Neural cell (in vitro differentiated cells): ENCODE measurements at regions not wholly inside any gene's neighbourhood (a gene's known extent, or its start where the extent isn't known, plus 50 kb on each side); places are given as distances from the start of the nearest gene placed in this dataset.

ENCODE experiments used
- H2AFZ ChIP-seq: fragments of 200-600, 300-800 bp; sonication (generic), shearing (Covaris generic); 2 replicates; pipeline ENCODE4 v1.6.0; 2014; ENCODE audit warnings: low read depth, mild to moderate bottlenecking, antibody characterized with exemption, low read length, moderate library complexity
- H3F3A ChIP-seq: fragments of 200-600 bp; shearing (Covaris generic); 2 replicates; pipeline ENCODE4 v1.6.1; 2016; ENCODE audit warnings: mild to moderate bottlenecking, moderate library complexity, mixed read lengths, antibody characterized with exemption, low read length; ENCODE audit not compliant: insufficient read depth, poor library complexity, severe bottlenecking
- H3K27ac ChIP-seq: fragments of 200-600, 300-800 bp; sonication (generic), shearing (Covaris generic); 2 replicates; pipeline ENCODE4 v1.5.1; 2014; ENCODE audit warnings: mild to moderate bottlenecking, low read length, moderate library complexity
- H3K27me3 ChIP-seq: fragments of 300-800, 200-600 bp; sonication (generic), shearing (Covaris generic); 2 replicates; pipeline ENCODE4 v1.6.0; 2014; ENCODE audit warnings: mild to moderate bottlenecking, low read depth, low read length, moderate library complexity; ENCODE audit not compliant: insufficient read depth
- H3K36me3 ChIP-seq: fragments of 300-800, 200-600 bp; sonication (generic), shearing (Covaris generic); 2 replicates; pipeline ENCODE4 v1.5.1; 2014; ENCODE audit warnings: mild to moderate bottlenecking, antibody characterized with exemption, low read length, moderate library complexity; ENCODE audit not compliant: insufficient read depth
- H3K4me2 ChIP-seq: fragments of 300-800, 200-600 bp; sonication (generic), shearing (Covaris generic); 2 replicates; pipeline ENCODE4 v1.6.0; 2014; ENCODE audit warnings: mild to moderate bottlenecking, low read length
- H3K4me3 ChIP-seq: fragments of 300-800, 200-600 bp; sonication (generic), shearing (Covaris generic); 2 replicates; pipeline ENCODE4 v1.5.1; 2014; ENCODE audit warnings: mild to moderate bottlenecking, low read length, moderate library complexity
- H3K79me2 ChIP-seq: fragments of 200-600 bp; shearing (Covaris generic); replicated peaks from 2 replicates; pipeline ENCODE4 v1.6.0; 2014; ENCODE audit warnings: mild to moderate bottlenecking, low read length, moderate library complexity; ENCODE audit not compliant: insufficient read depth
- H3K9ac ChIP-seq: fragments of 300-800, 200-600 bp; sonication (generic), shearing (Covaris generic); 2 replicates; pipeline ENCODE4 v1.6.1; 2016; ENCODE audit warnings: mild to moderate bottlenecking, low read length, mixed read lengths
- H3K9me2 ChIP-seq: fragments of 200-600 bp; shearing (Covaris generic); 2 replicates; pipeline ENCODE4 v1.6.1; 2016; ENCODE audit warnings: mild to moderate bottlenecking, low read length, mixed read lengths; ENCODE audit not compliant: insufficient read depth
- H3K9me3 ChIP-seq: fragments of 200-600, 300-800 bp; sonication (generic), shearing (Covaris generic); 2 replicates; pipeline ENCODE4 v1.6.1; 2016; ENCODE audit warnings: mild to moderate bottlenecking, mixed run types, low read length, moderate library complexity, mixed read lengths
- H4K20me1 ChIP-seq: fragments of 200-600 bp; shearing (Covaris generic); 2 replicates; pipeline ENCODE4 v1.6.1; 2016; ENCODE audit warnings: mild to moderate bottlenecking, mixed run types; ENCODE audit not compliant: insufficient read depth
- EP300 ChIP-seq: fragments of 450-650 bp; conservative IDR thresholded peaks from 2 replicates; pipeline ENCODE4 v1.6.1; 2014; ENCODE audit warnings: antibody characterized with exemption, mild to moderate bottlenecking, moderate library complexity; ENCODE audit not compliant: poor library complexity, severe bottlenecking
- EZH2 ChIP-seq: fragments of 200-600, 300-800 bp; shearing (Covaris generic), sonication (generic); IDR thresholded peaks from 2 replicates; pipeline ENCODE4 v1.6.1; 2014; ENCODE audit warnings: antibody characterized with exemption, low read length, borderline replicate concordance, mild to moderate bottlenecking; ENCODE audit not compliant: insufficient read depth, poor library complexity, severe bottlenecking
- MXI1 ChIP-seq: fragments of 450-650 bp; conservative IDR thresholded peaks from 2 replicates; pipeline ENCODE4 v1.6.1; 2014; ENCODE audit warnings: antibody characterized with exemption, mild to moderate bottlenecking; ENCODE audit not compliant: poor library complexity, severe bottlenecking
- POLR2AphosphoS5 ChIP-seq: IDR thresholded peaks from 2 replicates; pipeline ENCODE4 v1.6.1; 2012
- RAD21 ChIP-seq: fragments of 450-650 bp; conservative IDR thresholded peaks from 2 replicates; pipeline ENCODE4 v1.6.1; 2014; ENCODE audit warnings: antibody characterized with exemption, mild to moderate bottlenecking, moderate library complexity
- SMC3 ChIP-seq: fragments of 450-650 bp; conservative IDR thresholded peaks from 2 replicates; pipeline ENCODE4 v1.6.1; 2014; ENCODE audit warnings: antibody characterized with exemption, mild to moderate bottlenecking, moderate library complexity; ENCODE audit not compliant: poor library complexity
- TAF1 ChIP-seq: IDR thresholded peaks from 2 replicates; pipeline ENCODE4 v1.6.1; 2012; ENCODE audit warnings: low read depth
- TF ChIP-seq, protein P1 (sequence below): fragments of 450-650 bp; IDR thresholded peaks from 2 replicates; pipeline ENCODE4 v1.5.1; 2014; ENCODE audit warnings: antibody characterized with exemption, mild to moderate bottlenecking, moderate library complexity; ENCODE audit not compliant: poor library complexity, severe bottlenecking
- TF ChIP-seq, protein P2 (sequence below): IDR thresholded peaks from 2 replicates; pipeline ENCODE4 v1.6.1; 2012; ENCODE audit warnings: borderline replicate concordance

DNA sequence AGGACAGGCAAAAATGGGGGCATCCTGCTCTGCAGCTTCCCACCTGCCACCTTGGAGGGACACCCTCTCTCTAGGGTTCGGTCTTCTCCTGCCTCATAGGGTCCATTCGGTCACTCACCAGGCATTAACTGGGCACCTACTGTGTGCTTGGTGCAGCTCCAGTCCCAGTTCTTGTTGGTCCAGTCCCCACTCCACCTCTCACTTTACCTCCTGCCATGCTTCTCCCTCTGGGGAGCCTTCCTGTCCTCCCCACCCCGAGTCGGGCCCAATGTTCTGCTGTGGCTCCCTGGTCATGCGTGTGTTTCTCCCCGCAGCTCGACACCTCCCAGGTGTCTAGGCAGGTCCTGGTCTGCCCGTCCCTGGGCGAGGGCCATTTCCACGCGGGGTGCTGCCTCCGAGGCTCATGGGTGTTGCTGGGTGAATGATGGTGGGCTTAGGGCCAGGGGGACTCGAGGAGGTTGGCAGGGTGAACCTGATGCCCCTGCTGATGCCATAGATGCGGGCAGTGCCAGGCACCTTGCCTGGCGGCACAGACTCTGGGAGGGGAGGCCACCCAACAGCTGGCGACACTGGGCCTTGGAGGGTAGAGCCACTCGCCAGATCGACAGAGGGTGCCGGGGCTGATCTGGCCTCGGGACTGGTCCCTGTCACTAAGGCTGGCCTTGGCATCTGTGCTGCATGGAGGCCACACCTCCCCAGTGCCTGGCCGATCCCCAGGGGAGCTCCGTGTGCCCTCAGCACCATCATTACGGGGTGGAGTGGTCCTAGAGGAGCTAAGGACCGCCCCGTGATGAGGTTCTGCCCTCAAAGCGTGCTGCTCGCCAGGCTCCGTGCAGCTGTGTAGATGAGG, 66.0 kb upstream of the RNU6ATAC start:
- Histone ChIP-seq H4K20me1 (no peaks in the 10 kb centered on the region), H3K79me2 (no peaks in the 10 kb centered on the region), H3K4me2 (no peak overlapping the region), H3K27me3 (no peaks in the 10 kb centered on the region), H3K9me2 (no peaks in the 10 kb centered on the region), H3K9ac (no peak overlapping the region), H2AFZ (no peak overlapping the region), H3K4me3 (no peak overlapping the region), H3F3A (no peaks in the 10 kb centered on the region), H3K27ac (no peak overlapping the region), H3K36me3 (no peaks in the 10 kb centered on the region), H3K9me3 (no peaks in the 10 kb centered on the region)
- TF ChIP-seq, protein P1, sequence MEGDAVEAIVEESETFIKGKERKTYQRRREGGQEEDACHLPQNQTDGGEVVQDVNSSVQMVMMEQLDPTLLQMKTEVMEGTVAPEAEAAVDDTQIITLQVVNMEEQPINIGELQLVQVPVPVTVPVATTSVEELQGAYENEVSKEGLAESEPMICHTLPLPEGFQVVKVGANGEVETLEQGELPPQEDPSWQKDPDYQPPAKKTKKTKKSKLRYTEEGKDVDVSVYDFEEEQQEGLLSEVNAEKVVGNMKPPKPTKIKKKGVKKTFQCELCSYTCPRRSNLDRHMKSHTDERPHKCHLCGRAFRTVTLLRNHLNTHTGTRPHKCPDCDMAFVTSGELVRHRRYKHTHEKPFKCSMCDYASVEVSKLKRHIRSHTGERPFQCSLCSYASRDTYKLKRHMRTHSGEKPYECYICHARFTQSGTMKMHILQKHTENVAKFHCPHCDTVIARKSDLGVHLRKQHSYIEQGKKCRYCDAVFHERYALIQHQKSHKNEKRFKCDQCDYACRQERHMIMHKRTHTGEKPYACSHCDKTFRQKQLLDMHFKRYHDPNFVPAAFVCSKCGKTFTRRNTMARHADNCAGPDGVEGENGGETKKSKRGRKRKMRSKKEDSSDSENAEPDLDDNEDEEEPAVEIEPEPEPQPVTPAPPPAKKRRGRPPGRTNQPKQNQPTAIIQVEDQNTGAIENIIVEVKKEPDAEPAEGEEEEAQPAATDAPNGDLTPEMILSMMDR = no peak
- TF ChIP-seq, protein P2, sequence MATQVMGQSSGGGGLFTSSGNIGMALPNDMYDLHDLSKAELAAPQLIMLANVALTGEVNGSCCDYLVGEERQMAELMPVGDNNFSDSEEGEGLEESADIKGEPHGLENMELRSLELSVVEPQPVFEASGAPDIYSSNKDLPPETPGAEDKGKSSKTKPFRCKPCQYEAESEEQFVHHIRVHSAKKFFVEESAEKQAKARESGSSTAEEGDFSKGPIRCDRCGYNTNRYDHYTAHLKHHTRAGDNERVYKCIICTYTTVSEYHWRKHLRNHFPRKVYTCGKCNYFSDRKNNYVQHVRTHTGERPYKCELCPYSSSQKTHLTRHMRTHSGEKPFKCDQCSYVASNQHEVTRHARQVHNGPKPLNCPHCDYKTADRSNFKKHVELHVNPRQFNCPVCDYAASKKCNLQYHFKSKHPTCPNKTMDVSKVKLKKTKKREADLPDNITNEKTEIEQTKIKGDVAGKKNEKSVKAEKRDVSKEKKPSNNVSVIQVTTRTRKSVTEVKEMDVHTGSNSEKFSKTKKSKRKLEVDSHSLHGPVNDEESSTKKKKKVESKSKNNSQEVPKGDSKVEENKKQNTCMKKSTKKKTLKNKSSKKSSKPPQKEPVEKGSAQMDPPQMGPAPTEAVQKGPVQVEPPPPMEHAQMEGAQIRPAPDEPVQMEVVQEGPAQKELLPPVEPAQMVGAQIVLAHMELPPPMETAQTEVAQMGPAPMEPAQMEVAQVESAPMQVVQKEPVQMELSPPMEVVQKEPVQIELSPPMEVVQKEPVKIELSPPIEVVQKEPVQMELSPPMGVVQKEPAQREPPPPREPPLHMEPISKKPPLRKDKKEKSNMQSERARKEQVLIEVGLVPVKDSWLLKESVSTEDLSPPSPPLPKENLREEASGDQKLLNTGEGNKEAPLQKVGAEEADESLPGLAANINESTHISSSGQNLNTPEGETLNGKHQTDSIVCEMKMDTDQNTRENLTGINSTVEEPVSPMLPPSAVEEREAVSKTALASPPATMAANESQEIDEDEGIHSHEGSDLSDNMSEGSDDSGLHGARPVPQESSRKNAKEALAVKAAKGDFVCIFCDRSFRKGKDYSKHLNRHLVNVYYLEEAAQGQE = no peak
- TF ChIP-seq EP300 (no peak), MXI1 (no peak), SMC3 (no peak), TAF1 (no peak), RAD21 (no peak), POLR2AphosphoS5 (no peak), EZH2 (no peak)

DNA sequence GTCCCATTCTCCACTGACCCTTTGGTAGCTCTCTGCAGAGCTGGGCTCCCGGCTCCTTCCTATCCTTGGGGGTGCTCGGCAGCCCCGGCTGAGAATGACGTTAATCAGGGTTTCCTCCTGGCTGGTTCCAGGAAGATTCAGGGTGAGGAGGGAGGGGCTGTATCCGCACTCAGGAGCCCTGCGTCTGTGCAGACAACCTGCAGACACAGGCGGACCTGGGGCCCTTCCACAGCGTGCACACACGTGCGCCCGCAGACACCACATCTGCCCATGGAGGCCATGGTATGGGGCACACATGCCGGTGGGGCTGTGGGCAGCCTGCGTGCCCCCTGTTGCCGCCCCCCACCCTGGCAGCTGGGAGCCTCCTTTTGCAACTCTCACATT, 66.6 kb upstream of the RNU6ATAC start:
- Histone ChIP-seq H3K27me3 (no peaks in the 10 kb centered on the region), H3K27ac (no peak overlapping the region), H3K4me2 (no peak overlapping the region), H3K4me3 (no peak overlapping the region), H3F3A (no peaks in the 10 kb centered on the region), H2AFZ (no peak overlapping the region), H3K9me2 (no peaks in the 10 kb centered on the region), H3K79me2 (no peaks in the 10 kb centered on the region), H3K9ac (no peak overlapping the region), H4K20me1 (no peaks in the 10 kb centered on the region), H3K9me3 (no peaks in the 10 kb centered on the region), H3K36me3 (no peaks in the 10 kb centered on the region)
- TF ChIP-seq POLR2AphosphoS5 (no peak), MXI1 (no peak), SMC3 (no peak), EP300 (no peak)
- TF ChIP-seq, protein P2 = no peak
- TF ChIP-seq, protein P1 = no peak
